GM23248 (cell line): ENCODE measurements at regions not wholly inside any gene's neighbourhood (a gene's known extent, or its start where the extent isn't known, plus 50 kb on each side); places are given as distances from the start of the nearest gene placed in this dataset.

Experiments used
- EZH2 ChIP-seq: fragments of 200-600 bp; sonication (generic); IDR thresholded peaks from 2 replicates; pipeline ENCODE4 v1.6.1; 2018; ENCODE audit warnings: antibody characterized with exemption, mild to moderate bottlenecking; ENCODE audit not compliant: insufficient read depth, poor library complexity, severe bottlenecking
- EZH2phosphoT487 ChIP-seq: fragments of 200-600 bp; sonication (generic); IDR thresholded peaks from 2 replicates; pipeline ENCODE4 v1.6.1; 2018; ENCODE audit warnings: antibody characterized with exemption, moderate library complexity, mild to moderate bottlenecking, low read depth; ENCODE audit not compliant: insufficient read depth

- TF ChIP-seq EZH2phosphoT487 = no peak
- no peak for TF ChIP-seq EZH2
Observed at GRCh38 chr13:33997574-33997973, 179.6 kb downstream of the RFC3 start.
